GM19372 (cell line): ENCODE measurements at regions not wholly inside any gene's neighbourhood (a gene's known extent, or its start where the extent isn't known, plus 50 kb on each side); places are given as distances from the start of the nearest gene placed in this dataset.

Experiments
- ATAC-seq: cut with Tn5 transposase; IDR thresholded peaks from one replicate; pipeline ENCODE4 v1.9.1; 2021; ENCODE audit warnings: mild to moderate bottlenecking, low read depth, moderate library complexity; ENCODE audit not compliant: unreplicated experiment

- no peak for ATAC-seq
Observed at GRCh38 chr21:35585878-35586277, 474.4 kb downstream of the SETD4 start.

- no peak for ATAC-seq
Observed at GRCh38 chr21:35585155-35585554, 475.2 kb downstream of the SETD4 start.

GRCh38 chr21:35583566-35584216 is 476.6 kb downstream of the SETD4 start:
- ATAC-seq, result no peak

GRCh38 chr21:35582731-35583130 is 477.6 kb downstream of the SETD4 start:
- no peak for ATAC-seq

GRCh38 chr21:35581640-35582039 is 478.7 kb downstream of the SETD4 start:
- ATAC-seq, result no peak

GRCh38 chr21:35579520-35580293 is 480.6 kb downstream of the SETD4 start:
- ATAC-seq, result no peak

- no peak for ATAC-seq
Observed at GRCh38 chr21:35578831-35579471, 481.4 kb downstream of the SETD4 start.

- no peak for ATAC-seq
Observed at GRCh38 chr21:35578347-35578782, 482.0 kb downstream of the SETD4 start.

GRCh38 chr21:35575280-35575915 is 484.9 kb downstream of the SETD4 start:
- no peak for ATAC-seq

- ATAC-seq, result no peak
Observed at GRCh38 chr21:35573472-35574374, 486.6 kb downstream of the SETD4 start.

GRCh38 chr21:35571910-35572309 is 488.4 kb downstream of the SETD4 start:
- no peak for ATAC-seq

- ATAC-seq, result no peak
Observed at GRCh38 chr21:35568643-35569042, 491.7 kb downstream of the SETD4 start.

- no peak for ATAC-seq
Observed at GRCh38 chr21:35566874-35567273, 493.5 kb downstream of the SETD4 start.

GRCh38 chr21:35565204-35565611 is 495.1 kb downstream of the SETD4 start:
- ATAC-seq, result no peak

GRCh38 chr21:35563885-35564451 is 496.4 kb downstream of the SETD4 start:
- no peak for ATAC-seq

GRCh38 chr21:35562876-35563275 is 497.4 kb downstream of the SETD4 start:
- no peak for ATAC-seq

GRCh38 chr21:35561116-35561515 is 499.2 kb downstream of the SETD4 start:
- ATAC-seq, result no peak

GRCh38 chr21:35559829-35560225 is 500.5 kb downstream of the SETD4 start:
- no peak for ATAC-seq

- ATAC-seq, result no peak
Observed at GRCh38 chr21:35559128-35559828, 501.0 kb downstream of the SETD4 start.
